HEK293T (cell line): ENCODE measurements at regions not wholly inside any gene's neighbourhood (a gene's known extent, or its start where the extent isn't known, plus 50 kb on each side); places are given as distances from the start of the nearest gene placed in this dataset.

Source experiments
- FOXK2 ChIP-seq: fragments of 450-650 bp; IDR thresholded peaks from 2 replicates; pipeline ENCODE4 v1.6.1; 2016; ENCODE audit warnings: mild to moderate bottlenecking
- NFRKB ChIP-seq: fragments of 450-650 bp; IDR thresholded peaks from 2 replicates; pipeline ENCODE4 v1.6.1; 2016; ENCODE audit warnings: mild to moderate bottlenecking, moderate library complexity
- ZNF384 ChIP-seq: fragments of 450-650 bp; IDR thresholded peaks from 2 replicates; pipeline ENCODE4 v1.6.1; 2016

DNA sequence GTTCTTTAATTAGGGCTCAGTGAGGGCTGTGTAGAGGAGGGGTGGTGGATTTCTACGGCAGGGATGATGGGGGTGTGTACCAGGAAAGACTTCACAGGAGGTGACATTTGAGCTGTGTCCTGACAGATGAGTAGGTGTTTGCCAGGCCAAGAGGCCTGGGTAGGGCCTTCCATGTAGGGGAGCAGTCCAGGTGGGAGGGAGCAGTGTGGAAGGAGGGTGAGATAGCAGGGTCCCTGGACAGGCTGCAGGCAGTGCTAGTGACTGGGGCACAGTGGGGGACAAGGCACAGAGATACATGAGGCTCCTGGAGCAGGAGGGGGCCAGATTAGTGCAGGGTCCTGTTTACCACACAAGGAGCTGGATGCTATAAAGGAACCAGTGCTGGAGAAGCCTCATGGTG lies 147.9 kb upstream of the CADM1 start:
- TF ChIP-seq NFRKB (no peak), FOXK2 (no peak), ZNF384 (no peak)
